ENCODE measurements at regions not wholly inside any gene's neighbourhood (a gene's known extent, or its start where the extent isn't known, plus 50 kb on each side); places are given as distances from the start of the nearest gene placed in this dataset.
"Not testable (repeated sequence)": the region's sequence is repeated elsewhere in the genome, so short reads cannot be mapped to it uniquely, and the experiment has no call there.

GRCh38 chr4:189881190-189881589 is 59.5 kb upstream of the FRG1 start:
- peak; percentile 21 for DNase-seq
- not testable (repeated sequence) for H3K4me3 Mint-ChIP-seq; H3K27me3 Mint-ChIP-seq; H3K27ac Mint-ChIP-seq; H3K4me1 Mint-ChIP-seq; H3K36me3 Mint-ChIP-seq; H3K9me3 Mint-ChIP-seq; ATAC-seq (replicated peaks)

GRCh38 chr4:189888407-189888806 is 52.3 kb upstream of the FRG1 start:
- H3K4me1 Mint-ChIP-seq; H3K27ac Mint-ChIP-seq; DNase-seq; ATAC-seq (replicated peaks); H3K4me3 Mint-ChIP-seq; H3K27me3 Mint-ChIP-seq: not testable (repeated sequence)
- peaks cover 13 to 19% of the 10 kb centered on the region in 2 donors for H3K36me3 Mint-ChIP-seq
- H3K9me3 Mint-ChIP-seq = peaks cover 16 to 25% of the 10 kb centered on the region in 2 donors

All from stimulated activated naive B cell treated with anti-CD40 and anti-IgM and Interleukin-4, amounts not matched to agents 10 μg/mL and 1 μg/mL and 100 μg/mL, for 72 hours (primary cell).